ENCODE measurements at regions not wholly inside any gene's neighbourhood (a gene's known extent, or its start where the extent isn't known, plus 50 kb on each side); places are given as distances from the start of the nearest gene placed in this dataset.

DNA sequence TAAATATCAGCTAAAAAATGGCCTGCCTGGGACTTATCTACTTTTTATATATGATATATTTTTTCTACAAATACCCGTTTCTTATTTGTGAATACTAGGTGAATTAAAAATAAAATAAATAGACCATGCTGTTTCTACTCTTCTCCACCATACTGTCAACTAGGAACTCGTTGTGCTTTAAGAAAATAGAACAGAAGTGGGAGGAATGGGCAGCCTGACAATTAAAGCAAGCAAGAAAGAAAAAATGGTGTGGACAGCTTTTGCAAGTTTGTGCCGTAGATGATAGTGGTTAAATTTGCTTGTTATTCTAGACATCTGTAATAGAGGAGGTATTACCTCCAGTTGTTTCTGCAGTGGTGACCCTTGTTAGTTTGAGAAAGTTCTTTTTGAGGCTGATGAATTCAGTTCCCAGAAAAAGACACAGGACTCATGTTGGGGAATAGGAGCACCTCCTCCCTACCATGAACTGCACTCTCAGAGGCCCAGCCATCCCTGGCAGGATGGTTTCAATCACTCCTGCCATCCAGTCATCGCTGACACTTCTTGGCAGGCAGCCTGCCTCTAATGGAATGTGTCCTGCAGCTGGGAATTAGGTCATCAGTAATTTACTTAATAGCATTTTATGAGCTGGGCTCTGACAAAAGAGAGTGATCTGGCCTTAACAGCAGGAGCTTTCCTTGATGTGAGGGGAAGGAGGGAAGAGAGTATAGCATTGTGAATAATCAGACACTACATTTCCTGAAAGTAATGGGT lies 105.0 kb upstream of the GAP43 start:
- TF ChIP-seq, protein P1, sequence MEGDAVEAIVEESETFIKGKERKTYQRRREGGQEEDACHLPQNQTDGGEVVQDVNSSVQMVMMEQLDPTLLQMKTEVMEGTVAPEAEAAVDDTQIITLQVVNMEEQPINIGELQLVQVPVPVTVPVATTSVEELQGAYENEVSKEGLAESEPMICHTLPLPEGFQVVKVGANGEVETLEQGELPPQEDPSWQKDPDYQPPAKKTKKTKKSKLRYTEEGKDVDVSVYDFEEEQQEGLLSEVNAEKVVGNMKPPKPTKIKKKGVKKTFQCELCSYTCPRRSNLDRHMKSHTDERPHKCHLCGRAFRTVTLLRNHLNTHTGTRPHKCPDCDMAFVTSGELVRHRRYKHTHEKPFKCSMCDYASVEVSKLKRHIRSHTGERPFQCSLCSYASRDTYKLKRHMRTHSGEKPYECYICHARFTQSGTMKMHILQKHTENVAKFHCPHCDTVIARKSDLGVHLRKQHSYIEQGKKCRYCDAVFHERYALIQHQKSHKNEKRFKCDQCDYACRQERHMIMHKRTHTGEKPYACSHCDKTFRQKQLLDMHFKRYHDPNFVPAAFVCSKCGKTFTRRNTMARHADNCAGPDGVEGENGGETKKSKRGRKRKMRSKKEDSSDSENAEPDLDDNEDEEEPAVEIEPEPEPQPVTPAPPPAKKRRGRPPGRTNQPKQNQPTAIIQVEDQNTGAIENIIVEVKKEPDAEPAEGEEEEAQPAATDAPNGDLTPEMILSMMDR (IDR thresholded peaks at IDR 0.05), result no peak
- no peak for TF ChIP-seq ZFX (IDR thresholded peaks at IDR 0.05; ENCODE audit: borderline replicate concordance)
